Ecto neural progenitor cell (in vitro differentiated cells): ENCODE measurements at regions not wholly inside any gene's neighbourhood (a gene's known extent, or its start where the extent isn't known, plus 50 kb on each side); places are given as distances from the start of the nearest gene placed in this dataset.
"Not testable (repeated sequence)": the region's sequence is repeated elsewhere in the genome, so short reads cannot be mapped to it uniquely, and the experiment has no call there.

Experiments
- DNase-seq: peaks from one replicate; pipeline ENCODE4 v3.0.0-alpha.2; 2018; ENCODE audit warnings: low spot score

DNA sequence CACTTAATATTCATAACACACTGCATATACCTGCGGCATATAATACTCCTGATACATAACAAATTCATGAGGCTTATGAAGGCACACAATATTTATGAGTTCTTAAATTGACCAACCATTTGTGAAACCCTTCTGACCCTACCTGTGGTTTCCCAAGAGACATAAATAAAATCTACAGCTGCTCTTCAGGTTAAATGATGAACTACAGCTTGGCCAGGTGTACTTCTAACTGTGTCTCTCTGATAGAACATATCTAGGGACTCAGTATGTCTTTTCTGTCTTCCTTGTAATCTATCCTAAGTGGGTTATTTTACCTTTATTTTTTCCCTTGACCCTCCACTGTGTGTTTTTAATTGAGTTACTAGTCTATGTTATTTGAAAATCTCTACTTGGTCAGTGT is 189.9 kb upstream of the UFM1 start:
- DNase-seq, result no peak

DNA sequence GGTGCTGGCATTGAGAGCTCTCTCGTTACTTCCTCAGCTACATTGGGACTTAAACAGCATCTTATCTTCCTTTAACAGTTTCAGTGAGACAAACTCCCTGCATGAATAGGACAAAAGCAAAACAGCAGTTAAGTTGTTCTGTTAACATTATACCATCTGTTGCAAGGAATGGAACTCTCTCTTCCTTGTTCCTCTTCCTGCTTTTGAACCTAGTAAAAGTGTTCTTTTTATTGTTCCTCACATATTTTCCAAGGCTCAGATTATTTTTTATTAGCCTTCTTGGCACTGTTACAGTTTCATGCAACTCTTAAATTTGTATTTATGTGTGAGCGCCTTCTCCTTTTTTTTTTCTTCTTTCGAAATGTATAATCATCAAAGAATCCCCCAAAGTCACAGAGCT is 202.6 kb upstream of the UFM1 start:
- no peak for DNase-seq

DNA sequence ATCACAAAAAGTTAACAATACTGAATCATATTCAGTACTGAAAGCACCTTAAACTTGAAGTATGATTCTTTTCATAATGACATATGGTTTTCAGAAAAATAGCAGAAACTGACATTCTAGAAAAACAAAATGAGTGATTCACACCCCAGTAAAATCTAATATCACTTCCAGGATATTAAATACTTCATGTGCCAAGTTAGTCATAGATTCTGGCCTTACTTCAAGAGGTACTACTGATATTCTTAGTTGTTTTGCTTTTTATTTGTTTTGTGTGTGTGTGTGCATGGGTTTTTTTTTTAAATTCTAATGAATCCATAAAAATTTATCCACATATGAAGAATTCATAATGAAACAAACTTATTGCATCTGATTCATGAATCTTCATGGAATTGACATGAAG is 207.9 kb upstream of the UFM1 start:
- DNase-seq, result no peak

GRCh38 chr13:38135592-38135991 is 214.1 kb upstream of the UFM1 start:
- DNase-seq, result no peak

GRCh38 chr13:38121267-38121666 is 228.4 kb upstream of the UFM1 start:
- DNase-seq, result no peak

- no peak for DNase-seq
These were observed 234.3 kb upstream of the TRPC4 start for GRCh38 chr13:38103851-38104250.

GRCh38 chr13:38099751-38100150 is 230.2 kb upstream of the TRPC4 start:
- DNase-seq, result no peak

- no peak for DNase-seq
These were observed 223.9 kb upstream of the TRPC4 start for GRCh38 chr13:38093425-38093824.

- DNase-seq, result no peak
These were observed 221.3 kb upstream of the TRPC4 start for GRCh38 chr13:38090913-38091312.

DNA sequence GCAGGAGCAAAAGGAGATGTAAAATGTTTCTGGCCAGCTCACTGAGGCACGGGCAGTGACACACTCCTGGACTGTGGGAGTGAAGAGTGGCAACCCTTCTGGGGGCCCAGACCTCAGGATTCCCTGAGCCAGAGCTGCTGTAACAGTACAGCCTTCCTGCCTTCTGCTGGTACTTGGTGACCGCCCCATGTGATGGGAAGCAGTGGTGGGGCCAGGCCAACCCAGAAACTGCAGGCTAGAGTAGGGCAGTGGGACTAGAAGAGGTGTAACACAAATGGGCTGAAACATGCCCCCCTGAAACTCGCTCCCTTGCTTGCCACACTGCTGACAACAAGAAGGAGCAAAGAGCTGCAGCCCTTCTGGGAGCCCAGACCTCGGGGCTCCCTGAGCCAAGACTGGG is 217.1 kb upstream of the TRPC4 start:
- DNase-seq, result no peak

DNA sequence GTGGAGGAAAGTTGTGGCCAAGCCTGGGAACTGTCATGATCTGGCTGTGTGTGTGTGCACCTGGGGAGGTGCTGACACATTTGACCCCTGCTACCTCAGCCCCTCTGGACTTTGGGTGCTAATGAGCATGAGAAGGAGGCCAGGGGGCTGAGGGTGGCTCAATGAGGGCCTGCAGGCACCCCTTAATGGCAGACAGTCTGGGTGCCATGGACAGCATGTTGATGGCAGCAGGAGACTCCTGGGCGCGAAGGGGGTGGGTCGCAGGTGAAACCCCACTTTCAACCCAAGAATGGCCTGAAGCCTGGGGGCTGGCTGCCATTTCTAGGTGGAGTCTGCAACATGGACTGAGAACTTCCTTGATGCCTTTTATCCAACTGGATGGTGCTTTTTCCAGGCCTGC is 216.4 kb upstream of the TRPC4 start:
- no peak for DNase-seq

DNA sequence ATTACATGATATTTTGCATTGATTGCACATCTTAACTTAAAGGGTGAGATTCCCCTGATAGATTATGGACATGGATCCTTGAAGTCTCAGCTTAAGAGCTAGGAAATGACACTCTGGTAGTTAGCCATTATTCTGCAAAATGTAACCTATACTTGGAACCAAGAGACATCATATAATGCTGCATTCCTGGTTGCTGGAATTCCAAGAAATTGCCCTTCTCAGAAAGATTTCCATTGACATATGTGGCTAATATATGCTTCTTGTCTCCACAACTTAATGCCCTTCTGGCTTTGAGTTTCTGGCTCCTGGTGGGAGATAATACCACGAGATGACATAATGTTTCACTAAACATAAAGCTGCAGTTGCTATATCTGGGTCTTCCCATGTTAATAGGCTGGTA is 204.4 kb upstream of the TRPC4 start:
- DNase-seq, result no peak

GRCh38 chr13:38072696-38073095 is 203.1 kb upstream of the TRPC4 start:
- no peak for DNase-seq

DNA sequence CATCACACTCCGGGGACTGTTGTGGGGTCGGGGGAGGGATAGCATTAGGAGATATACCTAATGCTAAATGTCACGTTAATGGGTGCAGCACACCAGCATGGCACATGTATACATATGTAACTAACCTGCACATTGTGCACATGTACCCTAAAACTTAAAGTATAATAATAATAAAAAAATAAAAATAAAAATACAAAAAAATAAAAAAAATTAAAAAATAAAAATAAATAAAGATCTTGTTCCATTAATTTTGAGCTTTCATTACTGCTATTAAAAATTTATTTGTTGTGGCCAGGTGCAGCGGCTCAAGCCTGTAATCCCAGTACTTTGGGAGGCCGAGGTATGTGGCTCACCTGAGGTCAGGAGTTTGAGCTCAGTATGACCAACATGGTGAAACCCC is 201.8 kb upstream of the TRPC4 start:
- not testable (repeated sequence) for DNase-seq

DNA sequence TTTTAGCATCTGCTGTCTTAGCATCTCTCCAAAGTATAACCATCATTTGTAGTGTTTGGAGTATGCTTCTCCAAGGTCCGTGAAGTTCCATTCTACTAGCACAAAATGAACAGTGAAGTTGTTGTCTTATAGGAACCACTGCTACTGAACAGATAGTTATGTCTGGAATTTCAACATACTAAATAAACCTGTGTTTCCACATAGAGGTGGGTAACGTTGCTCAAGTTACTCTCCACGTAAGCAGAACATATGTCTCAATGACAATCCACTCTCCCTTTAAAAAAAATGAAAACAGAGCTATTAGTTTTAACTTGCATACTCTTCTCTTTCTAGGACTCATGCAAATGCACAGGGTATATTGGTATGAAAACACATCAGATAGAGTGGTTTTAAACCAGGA is 184.3 kb upstream of the TRPC4 start:
- no peak for DNase-seq

GRCh38 chr13:38046049-38046376 is 176.4 kb upstream of the TRPC4 start:
- no peak for DNase-seq

DNA sequence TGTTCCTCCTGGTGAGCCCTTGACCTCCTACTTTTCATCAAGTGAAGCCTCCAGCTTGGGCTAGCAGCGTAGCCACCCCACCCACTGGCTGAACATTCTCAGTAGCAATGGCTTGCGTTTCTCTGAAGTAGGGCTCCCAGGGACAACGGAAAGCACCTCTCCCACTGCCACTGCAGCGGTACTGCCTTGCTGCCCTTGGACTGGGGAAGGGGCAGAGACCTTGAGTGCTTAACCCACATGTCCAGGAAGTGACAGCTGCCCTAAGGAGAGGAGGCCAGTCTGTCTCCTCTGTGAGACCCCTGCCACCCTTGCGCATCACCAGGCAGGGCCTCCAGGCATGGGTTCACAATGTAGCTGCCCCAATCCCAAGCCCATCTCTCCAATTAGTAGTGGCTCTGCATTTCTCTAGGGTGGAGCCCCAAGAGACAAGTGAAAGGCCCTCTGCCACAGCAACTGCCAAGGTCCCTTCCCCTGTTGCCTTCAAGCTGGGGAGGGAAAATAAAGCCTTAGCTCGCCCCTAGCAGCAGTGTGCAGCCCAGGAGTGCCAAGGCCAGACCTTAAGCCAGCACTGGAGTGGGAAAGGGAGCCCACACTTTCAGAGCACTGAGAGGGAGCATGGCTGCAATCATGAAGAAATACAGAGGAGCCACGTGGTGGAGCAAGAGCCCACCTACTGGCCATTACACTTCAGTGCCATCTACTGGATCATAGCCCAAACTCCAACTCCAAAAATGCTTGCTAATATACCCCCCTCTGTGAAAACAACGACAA is 175.9 kb upstream of the TRPC4 start:
- peak; percentile 53 for DNase-seq

GRCh38 chr13:38044067-38044466 is 174.5 kb upstream of the TRPC4 start:
- DNase-seq, result no peak

DNA sequence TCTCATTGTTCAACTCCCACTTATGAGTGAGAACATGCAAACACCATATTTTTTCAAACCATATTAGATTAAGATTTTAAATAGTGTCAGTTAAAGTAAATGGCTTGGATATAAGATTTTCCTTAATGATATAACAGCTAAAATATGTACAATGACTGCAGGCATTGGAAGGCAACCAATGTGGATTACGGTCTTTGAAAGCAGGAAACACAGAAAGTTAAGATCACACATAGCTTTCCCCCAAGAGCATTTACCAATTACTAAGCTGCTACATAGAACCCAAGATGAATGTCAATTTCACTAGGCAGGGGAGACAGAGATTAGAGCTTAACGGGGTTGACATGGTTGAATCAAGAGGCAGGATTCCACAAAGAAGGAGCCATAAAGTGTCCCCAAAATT is 173.2 kb upstream of the TRPC4 start:
- DNase-seq, result no peak

- DNase-seq, result no peak
These were observed 154.9 kb upstream of the TRPC4 start for GRCh38 chr13:38024431-38024830.

- DNase-seq, result no peak
These were observed 147.7 kb upstream of the TRPC4 start for GRCh38 chr13:38017320-38017719.

DNA sequence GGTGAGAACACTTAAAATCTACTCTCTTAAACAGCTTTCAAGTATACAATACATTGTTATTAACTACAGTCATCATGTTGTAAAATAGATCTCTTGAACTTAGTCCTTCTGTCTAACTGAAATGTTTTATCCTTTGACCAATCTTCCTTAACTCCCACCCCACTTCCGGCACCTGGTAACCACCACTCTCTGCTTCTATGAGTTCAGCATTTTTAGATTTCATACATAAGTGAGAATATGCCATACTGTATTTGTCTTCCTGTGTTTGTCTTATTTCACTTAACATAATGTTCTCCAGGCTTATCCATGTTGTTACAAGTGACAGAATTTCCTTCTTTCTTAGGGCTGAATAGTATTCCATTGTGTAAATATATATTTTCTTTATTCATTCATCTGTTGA is 144.1 kb upstream of the TRPC4 start:
- no peak for DNase-seq

- no peak for DNase-seq
These were observed 142.5 kb upstream of the TRPC4 start for GRCh38 chr13:38012096-38012495.

DNA sequence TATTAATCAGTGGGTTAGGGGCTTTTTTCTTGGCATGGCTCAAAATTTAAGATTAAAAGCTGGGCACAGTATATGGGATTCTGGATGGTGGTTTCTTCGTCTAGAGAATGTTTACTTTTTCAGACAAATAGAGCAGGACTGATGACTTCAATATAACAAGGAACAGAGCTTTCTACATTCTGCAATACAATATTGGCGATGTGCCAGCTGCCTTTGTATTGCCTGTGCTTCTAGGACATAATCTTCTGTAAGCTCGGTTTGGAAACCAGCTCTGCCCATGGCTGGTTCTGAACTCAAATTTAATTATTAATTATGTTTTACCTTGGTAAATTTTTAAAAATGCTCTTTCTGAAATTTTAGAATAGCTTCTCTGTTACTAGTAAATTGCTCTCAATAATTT is 139.1 kb upstream of the TRPC4 start:
- DNase-seq, result no peak

DNA sequence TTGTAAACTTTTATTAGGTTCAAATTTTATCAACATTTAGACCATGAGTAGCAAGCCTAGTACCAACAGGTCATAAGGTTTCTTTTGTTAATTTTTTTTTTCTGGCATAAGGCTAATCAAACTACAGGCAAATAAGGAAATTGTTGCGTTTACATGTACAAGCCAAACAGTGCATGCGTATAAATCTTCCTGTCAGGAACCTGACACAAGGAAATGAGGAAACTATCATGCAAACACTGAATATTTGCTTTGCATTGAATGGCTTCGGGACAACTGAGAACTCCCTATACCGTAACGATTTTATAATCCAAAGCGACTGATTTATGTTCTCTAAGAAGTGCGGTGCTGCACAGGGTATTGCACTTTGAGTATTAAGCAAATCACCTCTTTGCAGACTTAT is 133.0 kb upstream of the TRPC4 start:
- DNase-seq, result no peak
